Testis (tissue), 2 donors: ENCODE measurements at regions not wholly inside any gene's neighbourhood (a gene's known extent, or its start where the extent isn't known, plus 50 kb on each side); places are given as distances from the start of the nearest gene placed in this dataset.

ENCODE experiments used
- POLR2A ChIP-seq: fragments of 450-650 bp; IDR thresholded peaks from one replicate; pipeline ENCODE4 v1.6.1; 2017; ENCODE audit warnings: antibody characterized with exemption, mild to moderate bottlenecking, moderate library complexity
- TF ChIP-seq, protein P1 (sequence below), 3 experiments: fragments of 450-650 bp in 2 of 3; fragments of 200-600 bp in 1 of 3; sonication (generic) in 1 of 3; IDR thresholded peaks; one replicate each; pipeline ENCODE4 v1.5.1; 2016 to 2019; ENCODE audit warnings: antibody characterized with exemption in 3 of 3, mild to moderate bottlenecking in 2 of 3, moderate library complexity in 1 of 3

DNA sequence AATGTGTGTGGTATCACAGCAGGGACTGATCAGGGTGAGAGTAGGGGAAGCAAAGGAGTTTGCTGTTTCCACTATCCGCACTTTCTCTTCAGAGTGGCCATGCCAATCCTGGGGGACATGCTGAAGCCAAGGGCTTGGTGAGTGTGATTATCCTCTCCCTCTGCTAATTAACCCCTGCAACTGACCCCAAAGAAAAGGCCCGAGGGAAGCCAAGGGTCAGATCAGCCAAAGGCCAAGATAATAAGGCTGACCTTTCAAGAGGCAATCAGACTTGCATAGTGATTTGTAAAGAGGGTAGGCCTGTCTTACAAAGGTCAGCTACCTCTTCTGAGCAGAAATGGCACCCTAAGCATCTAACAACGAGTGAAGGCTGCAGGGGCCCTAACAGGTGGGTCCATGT lies 420.5 kb upstream of the CPEB2 start:
- TF ChIP-seq, protein P1, sequence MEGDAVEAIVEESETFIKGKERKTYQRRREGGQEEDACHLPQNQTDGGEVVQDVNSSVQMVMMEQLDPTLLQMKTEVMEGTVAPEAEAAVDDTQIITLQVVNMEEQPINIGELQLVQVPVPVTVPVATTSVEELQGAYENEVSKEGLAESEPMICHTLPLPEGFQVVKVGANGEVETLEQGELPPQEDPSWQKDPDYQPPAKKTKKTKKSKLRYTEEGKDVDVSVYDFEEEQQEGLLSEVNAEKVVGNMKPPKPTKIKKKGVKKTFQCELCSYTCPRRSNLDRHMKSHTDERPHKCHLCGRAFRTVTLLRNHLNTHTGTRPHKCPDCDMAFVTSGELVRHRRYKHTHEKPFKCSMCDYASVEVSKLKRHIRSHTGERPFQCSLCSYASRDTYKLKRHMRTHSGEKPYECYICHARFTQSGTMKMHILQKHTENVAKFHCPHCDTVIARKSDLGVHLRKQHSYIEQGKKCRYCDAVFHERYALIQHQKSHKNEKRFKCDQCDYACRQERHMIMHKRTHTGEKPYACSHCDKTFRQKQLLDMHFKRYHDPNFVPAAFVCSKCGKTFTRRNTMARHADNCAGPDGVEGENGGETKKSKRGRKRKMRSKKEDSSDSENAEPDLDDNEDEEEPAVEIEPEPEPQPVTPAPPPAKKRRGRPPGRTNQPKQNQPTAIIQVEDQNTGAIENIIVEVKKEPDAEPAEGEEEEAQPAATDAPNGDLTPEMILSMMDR (IDR thresholded peaks at IDR 0.05) = no peak
- TF ChIP-seq POLR2A = no peak
